H1 (cell line): ENCODE measurements at regions not wholly inside any gene's neighbourhood (a gene's known extent, or its start where the extent isn't known, plus 50 kb on each side); places are given as distances from the start of the nearest gene placed in this dataset.

Experiments
- CHD1 ChIP-seq: IDR thresholded peaks from 2 replicates; pipeline ENCODE4 v1.6.1; 2012; ENCODE audit warnings: low read depth, low read length, improper control_type of control experiment
- CHD7 ChIP-seq: fragments of 300-600 bp; sonication (generic); IDR thresholded peaks from 2 replicates; pipeline ENCODE4 v1.7.1; 2012; ENCODE audit warnings: low read length, moderate library complexity, mild to moderate bottlenecking, inconsistent platforms; ENCODE audit not compliant: insufficient replicate concordance
- EZH2 ChIP-seq: fragments of 200-600 bp; sonication (generic); IDR thresholded peaks from 2 replicates; pipeline ENCODE4 v1.7.1; 2012; ENCODE audit warnings: low read depth, mild to moderate bottlenecking, moderate library complexity, low read length, inconsistent platforms; ENCODE audit not compliant: severe bottlenecking
- JUND ChIP-seq: IDR thresholded peaks from 2 replicates; pipeline ENCODE4 v1.6.1; 2011; ENCODE audit warnings: mild to moderate bottlenecking, improper control_type of control experiment, low read length
- KDM1A ChIP-seq: fragments of 200-600, 300-600 bp; sonication (generic); IDR thresholded peaks from 2 replicates; pipeline ENCODE4 v1.7.1; 2016; ENCODE audit warnings: mild to moderate bottlenecking, low read length, borderline replicate concordance
- NRF1 ChIP-seq: IDR thresholded peaks from 2 replicates; pipeline ENCODE4 v1.6.1; 2011; ENCODE audit warnings: mild to moderate bottlenecking, low read depth, low read length, improper control_type of control experiment
- SRF ChIP-seq: IDR thresholded peaks from 2 replicates; pipeline ENCODE4 v1.6.1; 2011; ENCODE audit warnings: mild to moderate bottlenecking, low read depth, low read length, moderate library complexity
- TAF7 ChIP-seq: optimal IDR thresholded peaks from 2 replicates; pipeline ENCODE3; 2011; ENCODE audit warnings: low read depth, mild to moderate bottlenecking, inconsistent platforms, low read length, moderate library complexity, borderline replicate concordance
- TF ChIP-seq, protein P1 (sequence below): IDR thresholded peaks from 2 replicates; pipeline ENCODE4 v1.6.1; 2012; ENCODE audit warnings: low read length, inconsistent platforms

GRCh38 chr1:221182791-221183533 lies 303.7 kb downstream of the HLX start (continued):
- no peak for TF ChIP-seq CHD7
- TF ChIP-seq KDM1A: no peak
- no peak for TF ChIP-seq CHD1
- no peak for TF ChIP-seq JUND
- TF ChIP-seq, protein P1, sequence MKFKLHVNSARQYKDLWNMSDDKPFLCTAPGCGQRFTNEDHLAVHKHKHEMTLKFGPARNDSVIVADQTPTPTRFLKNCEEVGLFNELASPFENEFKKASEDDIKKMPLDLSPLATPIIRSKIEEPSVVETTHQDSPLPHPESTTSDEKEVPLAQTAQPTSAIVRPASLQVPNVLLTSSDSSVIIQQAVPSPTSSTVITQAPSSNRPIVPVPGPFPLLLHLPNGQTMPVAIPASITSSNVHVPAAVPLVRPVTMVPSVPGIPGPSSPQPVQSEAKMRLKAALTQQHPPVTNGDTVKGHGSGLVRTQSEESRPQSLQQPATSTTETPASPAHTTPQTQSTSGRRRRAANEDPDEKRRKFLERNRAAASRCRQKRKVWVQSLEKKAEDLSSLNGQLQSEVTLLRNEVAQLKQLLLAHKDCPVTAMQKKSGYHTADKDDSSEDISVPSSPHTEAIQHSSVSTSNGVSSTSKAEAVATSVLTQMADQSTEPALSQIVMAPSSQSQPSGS: no peak
- no peak for TF ChIP-seq NRF1
- TF ChIP-seq EZH2: no peak
- TF ChIP-seq SRF: no peak
- no peak for TF ChIP-seq TAF7
